Fibroblast of lung (primary cell): ENCODE measurements at regions not wholly inside any gene's neighbourhood (a gene's known extent, or its start where the extent isn't known, plus 50 kb on each side); places are given as distances from the start of the nearest gene placed in this dataset.
A peak's percentile ranks its signal among the peaks of the same experiment; 100 is the strongest.

Experiments used
- DNase-seq, 2 donors: peaks; one replicate each; pipeline versions ENCODE4 v3.0.0 to v3.0.0-alpha.2; 2010; ENCODE audit warnings: low read depth in 2 of 2
- H2AFZ ChIP-seq: 2 replicates; pipeline ENCODE4 v1.5.1; 2012; ENCODE audit warnings: low read length, control low read depth, inconsistent platforms
- H3K27ac ChIP-seq: 2 replicates; pipeline ENCODE4 v1.5.1; 2011; ENCODE audit warnings: low read length, control low read depth; ENCODE audit not compliant: insufficient read depth
- H3K27me3 ChIP-seq: 2 replicates; pipeline ENCODE4 v1.5.1; 2011; ENCODE audit warnings: mild to moderate bottlenecking, low read length; ENCODE audit not compliant: control insufficient read depth, insufficient read depth
- H3K36me3 ChIP-seq: 2 replicates; pipeline ENCODE4 v1.5.1; 2011; ENCODE audit warnings: low read length; ENCODE audit not compliant: control insufficient read depth, insufficient read depth
- H3K4me1 ChIP-seq: 2 replicates; pipeline ENCODE4 v1.5.1; 2011; ENCODE audit warnings: low read length; ENCODE audit not compliant: control insufficient read depth, insufficient read depth; ENCODE audit errors: extremely low read depth
- H3K4me2 ChIP-seq: 2 replicates; pipeline ENCODE4 v1.5.1; 2011; ENCODE audit warnings: low read length, control low read depth; ENCODE audit not compliant: insufficient read depth; ENCODE audit errors: extremely low read depth
- H3K4me3 ChIP-seq, 4 experiments: fragments of 200-600 bp in 1 of 4; sonication (generic) in 1 of 4; replicated peaks in 1 of 4; 2 replicates each; pipeline ENCODE4 v1.5.1; 2011 to 2016; ENCODE audit warnings: low read length in 4 of 4, low read depth in 3 of 4, mild to moderate bottlenecking in 3 of 4, control low read depth in 2 of 4, inconsistent platforms in 1 of 4, mixed read lengths in 1 of 4; ENCODE audit not compliant: insufficient read depth in 1 of 4; ENCODE audit errors: control extremely low read depth in 1 of 4
- H3K79me2 ChIP-seq: 2 replicates; pipeline ENCODE4 v1.5.1; 2012; ENCODE audit warnings: mild to moderate bottlenecking, low read length, inconsistent platforms; ENCODE audit not compliant: control insufficient read depth, insufficient read depth
- H3K9ac ChIP-seq: 2 replicates; pipeline ENCODE4 v1.5.1; 2011; ENCODE audit warnings: mild to moderate bottlenecking, low read length, control low read depth; ENCODE audit not compliant: insufficient read depth
- H3K9me3 ChIP-seq: 2 replicates; pipeline ENCODE4 v1.5.1; 2012; ENCODE audit warnings: low read depth, low read length; ENCODE audit not compliant: control insufficient read depth, insufficient read depth
- H4K20me1 ChIP-seq: 2 replicates; pipeline ENCODE4 v1.5.1; 2011; ENCODE audit warnings: low read length; ENCODE audit not compliant: control insufficient read depth, insufficient read depth; ENCODE audit errors: extremely low read depth
- CTCF ChIP-seq, 2 donors: IDR thresholded peaks in 1 of 2; conservative IDR thresholded peaks in 1 of 2; 1 replicate in 1 of 2; 2 replicates in 1 of 2; pipeline ENCODE4 v1.5.1; 2011 to 2012; ENCODE audit warnings: low read length in 2 of 2, control low read depth in 1 of 2, inconsistent platforms in 1 of 2, low read depth in 1 of 2, mild to moderate bottlenecking in 1 of 2
- EZH2 ChIP-seq: IDR thresholded peaks from 2 replicates; pipeline ENCODE4 v1.5.1; 2012; ENCODE audit warnings: low read length, control low read depth, mild to moderate bottlenecking; ENCODE audit errors: missing control alignments

- DNase-seq: no peak
- H3K27me3 ChIP-seq: no peaks in the 10 kb centered on the region
- H3K4me3 ChIP-seq: no peak overlapping the region
- H3K9me3 ChIP-seq: no peaks in the 10 kb centered on the region
- TF ChIP-seq CTCF (conservative IDR thresholded peaks at IDR 0.05 in 1 of 2, IDR thresholded peaks at IDR 0.05 in 1 of 2; ENCODE audit: low read depth in 1 of 2, low read length in 2 of 2): no peak
- H3K27ac ChIP-seq: no peak overlapping the region
- H3K4me1 ChIP-seq: no peaks in the 10 kb centered on the region
- no peak overlapping the region for H2AFZ ChIP-seq
- no peaks in the 10 kb centered on the region for H4K20me1 ChIP-seq
- no peaks in the 10 kb centered on the region for H3K36me3 ChIP-seq
- H3K4me2 ChIP-seq: no peak overlapping the region
- no peak overlapping the region for H3K9ac ChIP-seq
- no peaks in the 10 kb centered on the region for H3K79me2 ChIP-seq
Observed at GRCh38 chr4:71691416-71692073, 92.3 kb downstream of the GC start.

- H2AFZ ChIP-seq: no peak overlapping the region
- no peaks in the 10 kb centered on the region for H4K20me1 ChIP-seq
- no peaks in the 10 kb centered on the region for H3K79me2 ChIP-seq
- no peak for TF ChIP-seq CTCF (conservative IDR thresholded peaks at IDR 0.05 in 1 of 2, IDR thresholded peaks at IDR 0.05 in 1 of 2; ENCODE audit: low read depth in 1 of 2, low read length in 2 of 2)
- no peak for TF ChIP-seq EZH2
- H3K9me3 ChIP-seq: no peaks in the 10 kb centered on the region
- DNase-seq: peak in 1 of 2 donors; percentile 58
- no peaks in the 10 kb centered on the region for H3K27me3 ChIP-seq
- H3K27ac ChIP-seq: no peak overlapping the region
- H3K4me3 ChIP-seq: no peak overlapping the region
- H3K4me2 ChIP-seq: no peak overlapping the region
- no peak overlapping the region for H3K9ac ChIP-seq
- no peaks in the 10 kb centered on the region for H3K4me1 ChIP-seq
- H3K36me3 ChIP-seq: no peaks in the 10 kb centered on the region
Observed at GRCh38 chr4:71689822-71690221, 94.1 kb downstream of the GC start.

DNA sequence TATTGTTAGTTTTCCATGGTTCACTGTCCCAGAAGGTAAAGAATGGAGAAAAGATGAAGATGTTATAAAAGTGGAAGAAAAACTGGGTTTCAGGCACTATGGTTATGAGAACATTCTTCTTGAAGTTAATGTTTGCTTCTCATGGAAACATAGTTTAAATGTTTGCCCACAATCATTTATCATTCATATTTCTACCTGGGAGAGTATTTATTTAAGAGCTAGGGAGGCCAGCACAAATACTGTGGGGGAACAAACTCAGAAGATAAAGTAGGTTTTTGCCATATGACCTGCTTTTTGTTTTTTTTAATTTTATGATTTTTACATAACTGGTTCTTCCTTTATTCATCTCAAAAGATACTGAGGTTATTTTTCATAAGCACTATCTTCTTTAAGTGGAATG is 96.8 kb downstream of the GC start:
- Histone ChIP-seq H3K27ac (no peak overlapping the region), H2AFZ (no peak overlapping the region), H3K9ac (no peak overlapping the region), H3K27me3 (no peaks in the 10 kb centered on the region), H3K36me3 (no peaks in the 10 kb centered on the region), H3K4me3 (no peak overlapping the region), H4K20me1 (no peaks in the 10 kb centered on the region), H3K4me1 (no peaks in the 10 kb centered on the region), H3K9me3 (no peaks in the 10 kb centered on the region), H3K79me2 (no peaks in the 10 kb centered on the region), H3K4me2 (no peak overlapping the region)
- DNase-seq: peak in 1 of 2 donors; percentile 40
- TF ChIP-seq EZH2: no peak
